GM23248 (cell line): ENCODE measurements at regions not wholly inside any gene's neighbourhood (a gene's known extent, or its start where the extent isn't known, plus 50 kb on each side); places are given as distances from the start of the nearest gene placed in this dataset.

Experiments used
- EZH2 ChIP-seq: fragments of 200-600 bp; sonication (generic); IDR thresholded peaks from 2 replicates; pipeline ENCODE4 v1.6.1; 2018; ENCODE audit warnings: antibody characterized with exemption, mild to moderate bottlenecking; ENCODE audit not compliant: insufficient read depth, poor library complexity, severe bottlenecking
- EZH2phosphoT487 ChIP-seq: fragments of 200-600 bp; sonication (generic); IDR thresholded peaks from 2 replicates; pipeline ENCODE4 v1.6.1; 2018; ENCODE audit warnings: antibody characterized with exemption, moderate library complexity, mild to moderate bottlenecking, low read depth; ENCODE audit not compliant: insufficient read depth

GRCh38 chr10:58909881-58910280 lies 266.6 kb upstream of the PHYHIPL start:
- TF ChIP-seq EZH2phosphoT487 (no peak), EZH2 (no peak)
